ENCODE measurements at regions not wholly inside any gene's neighbourhood (a gene's known extent, or its start where the extent isn't known, plus 50 kb on each side); places are given as distances from the start of the nearest gene placed in this dataset.

- H3K4me1 ChIP-seq (ENCODE audit: control insufficient read depth, insufficient read depth, low read length) = no peaks in the 10 kb centered on the region
- no peaks in the 10 kb centered on the region for H3K9me3 ChIP-seq (ENCODE audit: control insufficient read depth, low read length)
- no peaks in the 10 kb centered on the region for H3K27me3 Mint-ChIP-seq (ENCODE audit: insufficient read depth)
- no peaks in the 10 kb centered on the region for H3K9me3 Mint-ChIP-seq
- WGBS, 2 experiments (ENCODE audit: insufficient coverage in 1 of 2, insufficient read length in 1 of 2) = 89 to 100% methylated on average over 1 to 3 of the region's 3 CpGs
- no peak overlapping the region for H3K27ac Mint-ChIP-seq
- TF ChIP-seq CTCF (conservative IDR thresholded peaks at IDR 0.05) = no peak
- no peaks in the 10 kb centered on the region for H3K27me3 ChIP-seq (ENCODE audit: control insufficient read depth, insufficient read depth, low read length, poor library complexity, severe bottlenecking)
- H3K4me3 Mint-ChIP-seq = no peak overlapping the region
- no peak overlapping the region for H3K27ac ChIP-seq (ENCODE audit: low read depth, low read length)
- no peaks in the 10 kb centered on the region for H3K36me3 ChIP-seq (ENCODE audit: control insufficient read depth, insufficient read depth, low read length)
- DNase-seq = no peak
- no peak overlapping the region for H3K4me3 ChIP-seq (ENCODE audit: low read length)
- no peak overlapping the region for H3K9ac ChIP-seq (ENCODE audit: extremely low read depth, low read length, poor library complexity, severe bottlenecking)
- H3K4me1 Mint-ChIP-seq = peaks cover 13% of the 10 kb centered on the region
- H3K36me3 Mint-ChIP-seq (ENCODE audit: low read depth) = no peaks in the 10 kb centered on the region
Observed at GRCh38 chr14:29035134-29035533, 268.5 kb downstream of the FOXG1 start.

DNA sequence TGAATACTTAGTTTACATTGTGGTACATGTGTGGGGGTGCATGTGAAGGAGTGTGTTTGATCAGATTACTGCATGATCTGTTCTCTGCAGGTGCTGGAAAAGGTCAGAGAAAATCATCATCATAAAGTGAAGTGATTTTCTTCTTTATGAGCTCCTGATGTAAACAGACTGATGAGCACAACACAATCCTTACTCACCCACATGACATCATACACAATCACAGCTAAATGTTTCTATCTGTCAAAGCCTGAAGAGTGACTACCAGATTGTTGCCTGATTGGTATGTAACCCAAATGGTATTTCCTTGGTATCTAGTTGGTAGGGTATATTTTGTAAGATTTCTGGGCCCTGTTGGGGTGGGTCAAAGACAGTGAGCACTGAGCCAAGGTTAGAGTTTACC is 270.8 kb downstream of the FOXG1 start:
- Histone ChIP-seq H3K27ac (ENCODE audit: low read depth, low read length) (no peak overlapping the region), H3K27me3 (ENCODE audit: control insufficient read depth, insufficient read depth, low read length, poor library complexity, severe bottlenecking) (no peaks in the 10 kb centered on the region), H3K36me3 (ENCODE audit: control insufficient read depth, insufficient read depth, low read length) (no peaks in the 10 kb centered on the region), H3K4me3 (ENCODE audit: low read length) (no peak overlapping the region), H3K9ac (ENCODE audit: extremely low read depth, low read length, poor library complexity, severe bottlenecking) (no peak overlapping the region), H3K4me1 (ENCODE audit: control insufficient read depth, insufficient read depth, low read length) (no peaks in the 10 kb centered on the region), H3K9me3 (ENCODE audit: control insufficient read depth, low read length) (no peaks in the 10 kb centered on the region)
- no peak for TF ChIP-seq CTCF (conservative IDR thresholded peaks at IDR 0.05)
- no peak overlapping the region for H3K27ac Mint-ChIP-seq
- H3K36me3 Mint-ChIP-seq (ENCODE audit: low read depth) = no peaks in the 10 kb centered on the region
- DNase-seq = no peak
- H3K4me3 Mint-ChIP-seq = no peak overlapping the region
- peaks cover 7% of the 10 kb centered on the region for H3K4me1 Mint-ChIP-seq
- no peaks in the 10 kb centered on the region for H3K27me3 Mint-ChIP-seq (ENCODE audit: insufficient read depth)
- no peaks in the 10 kb centered on the region for H3K9me3 Mint-ChIP-seq

DNA sequence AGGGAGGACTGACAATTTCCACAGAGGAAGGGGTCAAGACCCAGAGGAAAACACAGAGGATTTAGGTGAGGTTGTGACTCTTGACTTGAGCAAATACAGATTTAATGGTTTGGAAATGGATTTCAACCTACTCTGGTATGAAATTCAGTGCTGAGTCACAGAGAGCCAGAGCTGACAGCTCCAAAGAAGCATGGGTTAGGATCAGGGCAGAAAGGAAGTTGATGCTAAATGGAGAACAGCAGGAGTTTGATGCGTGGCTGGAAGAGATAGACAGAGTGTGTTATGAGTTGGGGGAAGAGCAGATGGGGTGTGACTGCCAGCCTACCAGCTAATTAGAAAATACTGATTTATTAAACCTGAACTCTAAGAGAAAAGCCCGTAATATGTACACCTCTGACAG is 272.6 kb downstream of the FOXG1 start:
- H3K9me3 Mint-ChIP-seq = no peaks in the 10 kb centered on the region
- peaks cover 7% of the 10 kb centered on the region for H3K4me1 Mint-ChIP-seq
- Histone ChIP-seq H3K27me3 (ENCODE audit: control insufficient read depth, insufficient read depth, low read length, poor library complexity, severe bottlenecking) (no peaks in the 10 kb centered on the region), H3K4me3 (ENCODE audit: low read length) (no peak overlapping the region), H3K9ac (ENCODE audit: extremely low read depth, low read length, poor library complexity, severe bottlenecking) (no peak overlapping the region), H3K9me3 (ENCODE audit: control insufficient read depth, low read length) (no peaks in the 10 kb centered on the region), H3K4me1 (ENCODE audit: control insufficient read depth, insufficient read depth, low read length) (no peaks in the 10 kb centered on the region), H3K27ac (ENCODE audit: low read depth, low read length) (no peak overlapping the region), H3K36me3 (ENCODE audit: control insufficient read depth, insufficient read depth, low read length) (no peaks in the 10 kb centered on the region)
- WGBS, 2 experiments (ENCODE audit: insufficient coverage in 1 of 2, insufficient read length in 1 of 2) = 29 to 49% methylated on average over 1 to 2 of the region's 2 CpGs
- DNase-seq = peak; percentile 49
- H3K4me3 Mint-ChIP-seq = no peak overlapping the region
- no peaks in the 10 kb centered on the region for H3K36me3 Mint-ChIP-seq (ENCODE audit: low read depth)
- H3K27ac Mint-ChIP-seq = no peak overlapping the region
- H3K27me3 Mint-ChIP-seq (ENCODE audit: insufficient read depth) = no peaks in the 10 kb centered on the region
- TF ChIP-seq CTCF (conservative IDR thresholded peaks at IDR 0.05) = no peak
